ENCODE measurements at regions not wholly inside any gene's neighbourhood (a gene's known extent, or its start where the extent isn't known, plus 50 kb on each side); places are given as distances from the start of the nearest gene placed in this dataset.
"Not testable (repeated sequence)": the region's sequence is repeated elsewhere in the genome, so short reads cannot be mapped to it uniquely, and the experiment has no call there.

DNA sequence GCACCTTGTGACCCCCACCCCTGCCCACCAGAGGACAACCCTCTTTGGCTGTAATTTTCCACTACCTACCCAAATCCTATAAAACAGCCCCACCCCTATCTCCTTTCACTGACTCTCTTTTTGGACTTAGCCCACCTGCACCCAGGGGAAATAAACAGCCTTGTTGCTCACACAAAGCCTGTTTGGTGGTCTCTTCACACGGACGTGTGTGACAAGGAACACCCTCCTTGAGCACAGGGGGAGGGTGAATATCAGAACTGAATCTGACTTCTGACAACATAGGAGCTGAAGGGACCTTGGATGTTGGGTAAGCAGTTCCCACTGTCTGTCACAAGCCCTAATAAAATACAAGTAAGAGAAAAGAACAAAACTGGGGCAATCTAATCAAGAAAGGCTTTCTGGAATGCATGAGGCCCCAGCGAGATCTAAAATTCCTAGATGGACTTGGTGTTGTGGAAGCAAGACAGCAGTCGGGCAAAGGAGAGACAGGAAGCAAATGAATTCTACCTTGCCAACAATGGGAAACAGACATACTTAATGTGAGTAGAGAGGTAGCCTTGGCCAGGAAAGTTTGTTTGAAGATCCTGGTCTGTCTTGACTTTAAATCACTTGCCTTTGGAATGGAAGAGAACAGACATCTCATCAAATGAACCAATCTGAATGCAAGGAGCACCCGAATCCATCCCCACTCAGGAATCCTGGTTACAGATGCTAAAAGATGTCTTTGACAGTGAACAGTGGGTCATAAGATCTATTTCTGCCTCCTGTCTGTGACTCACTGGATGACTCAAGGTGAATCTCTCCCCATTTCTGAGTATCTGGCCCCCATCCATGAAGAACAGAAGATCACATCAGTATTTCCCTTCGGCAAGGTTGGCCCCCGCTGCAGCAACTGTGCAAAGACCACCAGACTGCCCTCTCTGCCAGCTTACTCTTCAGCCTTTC is 53.3 kb downstream of the OLFML3 start:
- H3K4me1 Mint-ChIP-seq (ENCODE audit: low read depth) = peaks cover 2% of the 10 kb centered on the region
- DNase-seq = peak; percentile 86

DNA sequence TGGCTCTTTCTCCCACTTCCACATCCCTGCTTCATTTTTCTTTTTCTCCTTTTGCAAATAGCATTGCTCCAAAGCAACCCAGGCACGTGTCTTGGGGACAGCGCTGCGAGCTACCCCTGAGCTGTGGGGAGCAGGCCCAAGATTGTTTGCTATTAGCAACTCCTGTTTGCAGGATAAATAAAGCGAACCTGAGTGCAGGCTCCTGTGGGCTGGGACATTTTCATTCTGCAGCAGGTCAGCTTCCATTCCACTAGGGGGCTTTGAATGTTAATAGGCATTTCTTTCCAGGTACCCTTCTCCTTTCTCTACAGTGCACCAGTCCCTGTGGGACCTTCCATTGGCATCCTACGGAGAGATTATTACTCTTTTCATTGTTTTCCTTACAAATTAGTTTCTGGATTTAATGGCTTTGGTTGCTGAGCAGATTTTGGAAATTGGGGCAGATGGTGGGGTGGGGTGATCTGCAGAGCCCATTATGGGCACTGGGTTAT is 54.0 kb downstream of the OLFML3 start:
- no peaks in the 10 kb centered on the region; the same call in 1 of the 2 replicates for H3K27me3 Mint-ChIP-seq (ENCODE audit: insufficient read depth)
- no peak overlapping the region for H3K4me3 Mint-ChIP-seq
- no peak for DNase-seq
- H3K27ac Mint-ChIP-seq = no peak overlapping the region
- TF ChIP-seq, protein P1, sequence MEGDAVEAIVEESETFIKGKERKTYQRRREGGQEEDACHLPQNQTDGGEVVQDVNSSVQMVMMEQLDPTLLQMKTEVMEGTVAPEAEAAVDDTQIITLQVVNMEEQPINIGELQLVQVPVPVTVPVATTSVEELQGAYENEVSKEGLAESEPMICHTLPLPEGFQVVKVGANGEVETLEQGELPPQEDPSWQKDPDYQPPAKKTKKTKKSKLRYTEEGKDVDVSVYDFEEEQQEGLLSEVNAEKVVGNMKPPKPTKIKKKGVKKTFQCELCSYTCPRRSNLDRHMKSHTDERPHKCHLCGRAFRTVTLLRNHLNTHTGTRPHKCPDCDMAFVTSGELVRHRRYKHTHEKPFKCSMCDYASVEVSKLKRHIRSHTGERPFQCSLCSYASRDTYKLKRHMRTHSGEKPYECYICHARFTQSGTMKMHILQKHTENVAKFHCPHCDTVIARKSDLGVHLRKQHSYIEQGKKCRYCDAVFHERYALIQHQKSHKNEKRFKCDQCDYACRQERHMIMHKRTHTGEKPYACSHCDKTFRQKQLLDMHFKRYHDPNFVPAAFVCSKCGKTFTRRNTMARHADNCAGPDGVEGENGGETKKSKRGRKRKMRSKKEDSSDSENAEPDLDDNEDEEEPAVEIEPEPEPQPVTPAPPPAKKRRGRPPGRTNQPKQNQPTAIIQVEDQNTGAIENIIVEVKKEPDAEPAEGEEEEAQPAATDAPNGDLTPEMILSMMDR (IDR thresholded peaks at IDR 0.05) = peak; percentile 79
- no peaks in the 10 kb centered on the region for H3K4me1 Mint-ChIP-seq (ENCODE audit: low read depth)
- H3K9me3 Mint-ChIP-seq = no peaks in the 10 kb centered on the region
- H3K36me3 Mint-ChIP-seq (ENCODE audit: low read depth) = no peaks in the 10 kb centered on the region

More for the DNA sequence above, 53.3 kb downstream of the OLFML3 start:
- Mint-ChIP-seq H3K4me3 (no peak overlapping the region), H3K9me3 (no peaks in the 10 kb centered on the region), H3K36me3 (ENCODE audit: low read depth) (no peaks in the 10 kb centered on the region), H3K27ac (no peak overlapping the region), H3K27me3 (ENCODE audit: insufficient read depth) (no peaks in the 10 kb centered on the region; the same call in 1 of the 2 replicates)
- TF ChIP-seq, protein P1 (IDR thresholded peaks at IDR 0.05) = no peak

DNA sequence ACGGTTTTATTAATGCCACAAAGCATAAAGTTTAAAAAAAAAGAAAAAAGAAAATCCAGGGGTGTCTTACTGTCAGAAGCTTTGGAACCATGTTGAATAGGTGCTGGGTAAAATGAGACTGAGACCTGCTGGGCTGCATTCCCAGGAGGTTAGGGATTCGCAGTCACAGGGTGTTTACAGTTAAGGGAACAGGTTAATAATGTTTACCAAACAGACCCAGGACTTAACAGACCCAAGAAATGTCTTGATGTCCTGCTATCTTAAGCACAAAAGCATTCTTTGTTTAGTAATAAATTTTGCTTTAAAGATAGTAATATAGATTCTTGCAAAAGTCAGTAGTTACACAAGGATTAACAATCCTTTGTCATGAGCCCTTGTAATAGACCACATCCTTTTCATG is 54.7 kb downstream of the OLFML3 start:
- Mint-ChIP-seq H3K4me3 (no peak overlapping the region), H3K9me3 (no peaks in the 10 kb centered on the region), H3K4me1 (ENCODE audit: low read depth) (no peaks in the 10 kb centered on the region), H3K36me3 (ENCODE audit: low read depth) (no peaks in the 10 kb centered on the region), H3K27ac (no peak overlapping the region), H3K27me3 (ENCODE audit: insufficient read depth) (no peaks in the 10 kb centered on the region; the same call in 1 of the 2 replicates)
- DNase-seq = no peak
- TF ChIP-seq, protein P1 (IDR thresholded peaks at IDR 0.05) = no peak

DNA sequence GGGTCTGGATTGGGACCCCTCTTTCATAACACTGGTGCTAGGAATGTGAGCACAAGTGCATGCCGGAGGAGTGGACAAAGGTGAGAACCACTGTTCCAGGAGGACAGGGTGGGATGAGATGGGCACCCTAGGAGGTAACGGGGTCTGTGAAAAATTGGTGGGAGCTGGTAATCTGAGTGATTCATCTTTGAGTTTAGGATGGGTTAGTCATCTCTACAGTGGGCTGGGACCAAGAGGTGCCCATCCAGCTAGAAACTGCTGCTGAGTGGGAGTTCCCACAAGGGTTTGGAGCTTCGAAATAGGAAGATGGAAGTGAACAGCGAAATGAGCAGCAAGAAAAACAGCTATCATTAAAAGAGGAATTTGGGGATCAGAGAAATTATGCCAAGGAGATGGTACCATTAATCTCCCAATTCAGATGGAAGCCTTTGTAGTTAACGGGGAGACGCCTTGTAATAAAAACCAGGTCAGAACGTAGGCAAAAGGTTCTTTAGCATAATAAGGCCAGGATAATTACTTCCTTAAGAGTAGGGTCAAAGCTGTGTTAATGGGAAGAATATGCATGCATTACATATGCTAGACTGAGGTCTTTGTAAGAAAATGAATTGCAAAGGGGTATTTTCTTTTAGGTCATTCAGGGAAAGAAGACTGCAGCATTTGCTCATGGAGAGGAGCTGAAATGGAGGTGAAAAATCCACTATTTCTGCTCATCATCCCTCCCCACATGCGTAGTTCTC is 55.5 kb downstream of the OLFML3 start:
- DNase-seq = no peak
- TF ChIP-seq, protein P1 (IDR thresholded peaks at IDR 0.05) = no peak
- Mint-ChIP-seq H3K27me3 (ENCODE audit: insufficient read depth) (no peaks in the 10 kb centered on the region; the same call in 1 of the 2 replicates), H3K4me3 (no peak overlapping the region), H3K36me3 (ENCODE audit: low read depth) (no peaks in the 10 kb centered on the region), H3K9me3 (no peaks in the 10 kb centered on the region), H3K27ac (no peak overlapping the region), H3K4me1 (ENCODE audit: low read depth) (no peaks in the 10 kb centered on the region; the same call in 1 of the 2 replicates)

DNA sequence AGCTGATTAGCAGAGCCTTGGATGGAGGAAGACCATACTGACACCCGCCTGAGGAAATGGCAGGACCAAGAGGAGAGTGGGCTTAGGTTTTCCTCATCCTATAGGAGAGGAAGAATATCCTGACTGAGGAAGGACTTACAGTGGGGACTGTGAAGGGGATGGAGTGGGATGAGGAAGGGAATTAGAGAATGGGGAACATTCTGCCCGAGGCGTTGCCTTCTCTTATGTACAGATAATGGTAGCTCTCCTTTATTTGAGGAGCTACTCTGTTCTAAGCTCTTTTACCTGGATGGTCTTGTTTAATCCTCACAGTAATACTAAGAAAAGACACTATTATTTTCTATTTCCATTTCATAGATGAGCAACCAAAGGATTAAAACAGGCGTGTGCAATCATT is 56.0 kb downstream of the OLFML3 start:
- Mint-ChIP-seq H3K36me3 (ENCODE audit: low read depth) (no peaks in the 10 kb centered on the region), H3K4me3 (no peak overlapping the region), H3K4me1 (ENCODE audit: low read depth) (peaks cover 6% of the 10 kb centered on the region), H3K9me3 (no peaks in the 10 kb centered on the region), H3K27ac (no peak overlapping the region), H3K27me3 (ENCODE audit: insufficient read depth) (no peaks in the 10 kb centered on the region; the same call in 1 of the 2 replicates)
- TF ChIP-seq, protein P1 (IDR thresholded peaks at IDR 0.05) = no peak
- DNase-seq = no peak

DNA sequence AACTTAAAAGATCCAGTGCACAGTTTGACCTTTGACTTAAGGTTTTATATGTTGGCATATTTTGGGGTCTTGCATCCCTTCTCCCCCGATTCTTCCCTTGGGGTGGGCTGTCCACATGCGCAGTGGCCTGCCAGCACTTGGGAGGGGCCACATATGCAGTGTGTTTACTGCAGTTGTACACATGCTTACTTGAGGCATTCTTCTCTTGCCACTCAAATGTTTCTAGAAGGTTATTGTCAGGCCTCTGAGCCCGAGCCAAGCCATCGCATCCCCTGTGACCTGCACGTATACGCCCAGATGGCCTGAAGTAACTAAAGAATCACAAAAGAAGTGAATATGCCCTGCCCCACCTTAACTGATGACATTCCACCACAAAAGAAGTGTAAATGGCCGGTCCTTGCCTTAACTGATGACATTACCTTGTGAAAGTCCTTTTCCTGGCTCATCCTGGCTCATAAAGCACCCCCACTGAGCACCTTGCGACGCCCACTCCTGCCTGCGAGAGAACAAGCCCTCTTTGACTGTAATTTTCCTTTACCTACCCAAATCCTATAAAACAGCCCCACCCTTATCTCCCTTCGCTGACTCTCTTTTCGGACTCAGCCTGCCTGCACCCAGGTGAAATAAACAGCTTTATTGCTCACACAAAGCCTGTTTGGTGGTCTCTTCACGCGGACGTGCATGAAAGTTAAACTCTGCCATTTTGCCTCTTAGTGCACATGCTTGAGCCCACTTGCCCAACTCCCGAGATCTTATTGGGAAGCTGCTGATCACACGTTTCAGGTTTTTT is 57.8 kb downstream of the OLFML3 start:
- DNase-seq; H3K36me3 Mint-ChIP-seq (ENCODE audit: low read depth); H3K27ac Mint-ChIP-seq; H3K4me3 Mint-ChIP-seq; H3K9me3 Mint-ChIP-seq; H3K27me3 Mint-ChIP-seq (ENCODE audit: insufficient read depth): not testable (repeated sequence)
- peaks cover 13% of the 10 kb centered on the region for H3K4me1 Mint-ChIP-seq (ENCODE audit: low read depth)

All from HFFc6 (cell line).